ENCODE measurements at regions not wholly inside any gene's neighbourhood (a gene's known extent, or its start where the extent isn't known, plus 50 kb on each side); places are given as distances from the start of the nearest gene placed in this dataset.

DNA sequence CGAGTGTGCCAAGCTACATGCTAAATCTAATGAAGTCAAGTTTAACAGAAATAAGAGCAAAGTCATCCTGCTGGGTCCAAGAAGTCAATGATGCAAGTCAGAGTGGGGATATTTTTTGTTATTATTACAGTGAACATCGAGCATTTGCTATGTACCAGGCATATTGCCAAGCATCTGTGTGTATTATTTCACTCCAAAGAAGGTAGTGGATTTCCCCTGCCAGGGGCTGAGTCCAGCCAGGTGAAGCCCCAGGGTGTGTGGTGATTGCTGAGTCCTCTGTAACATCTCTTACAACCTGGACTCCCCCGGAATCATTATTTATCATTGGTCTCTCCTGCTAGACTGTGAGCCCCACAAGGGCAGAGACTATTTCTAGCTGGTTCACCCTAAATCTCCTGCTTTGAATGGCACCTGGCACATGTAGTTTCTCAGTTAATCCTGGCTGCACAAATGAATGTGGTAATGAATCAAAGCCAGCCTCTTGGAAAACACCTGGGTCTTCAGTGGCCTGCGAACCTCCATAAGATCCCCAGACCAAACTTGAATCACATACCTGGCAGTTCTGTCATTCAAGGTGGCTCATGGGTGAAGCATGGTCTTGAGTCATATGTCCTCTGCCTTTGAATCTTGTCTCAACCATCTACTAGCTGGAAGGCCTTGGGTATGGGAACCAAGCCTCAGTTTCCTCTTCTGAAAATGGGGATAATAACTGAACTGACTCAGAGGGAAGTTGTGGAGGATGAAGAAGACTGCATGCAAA, 549.2 kb downstream of the MIAT start:
- TF ChIP-seq, protein P1, sequence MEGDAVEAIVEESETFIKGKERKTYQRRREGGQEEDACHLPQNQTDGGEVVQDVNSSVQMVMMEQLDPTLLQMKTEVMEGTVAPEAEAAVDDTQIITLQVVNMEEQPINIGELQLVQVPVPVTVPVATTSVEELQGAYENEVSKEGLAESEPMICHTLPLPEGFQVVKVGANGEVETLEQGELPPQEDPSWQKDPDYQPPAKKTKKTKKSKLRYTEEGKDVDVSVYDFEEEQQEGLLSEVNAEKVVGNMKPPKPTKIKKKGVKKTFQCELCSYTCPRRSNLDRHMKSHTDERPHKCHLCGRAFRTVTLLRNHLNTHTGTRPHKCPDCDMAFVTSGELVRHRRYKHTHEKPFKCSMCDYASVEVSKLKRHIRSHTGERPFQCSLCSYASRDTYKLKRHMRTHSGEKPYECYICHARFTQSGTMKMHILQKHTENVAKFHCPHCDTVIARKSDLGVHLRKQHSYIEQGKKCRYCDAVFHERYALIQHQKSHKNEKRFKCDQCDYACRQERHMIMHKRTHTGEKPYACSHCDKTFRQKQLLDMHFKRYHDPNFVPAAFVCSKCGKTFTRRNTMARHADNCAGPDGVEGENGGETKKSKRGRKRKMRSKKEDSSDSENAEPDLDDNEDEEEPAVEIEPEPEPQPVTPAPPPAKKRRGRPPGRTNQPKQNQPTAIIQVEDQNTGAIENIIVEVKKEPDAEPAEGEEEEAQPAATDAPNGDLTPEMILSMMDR (IDR thresholded peaks at IDR 0.05): no peak
- no peak for TF ChIP-seq POLR2A (IDR thresholded peaks at IDR 0.05)

Data from adrenal gland (tissue), 5 donors.